Gastroesophageal sphincter (tissue), 4 donors: ENCODE measurements at regions not wholly inside any gene's neighbourhood (a gene's known extent, or its start where the extent isn't known, plus 50 kb on each side); places are given as distances from the start of the nearest gene placed in this dataset.

ENCODE experiments used
- ATAC-seq: fragments of 150-250 bp; one replicate; pipeline ENCODE4 v1.9.1; 2016; ENCODE audit warnings: mild to moderate bottlenecking, moderate library complexity
- H3K27ac ChIP-seq, 4 donors: fragments of 200-600 bp; sonication (generic) in 3 of 4; 1 replicate in 3 of 4; 2 replicates in 1 of 4; pipeline ENCODE4 v1.5.1; 2016 to 2019
- H3K27me3 ChIP-seq: fragments of 200-600 bp; sonication (generic); one replicate; pipeline ENCODE4 v1.5.1; 2019
- H3K36me3 ChIP-seq, 2 donors: fragments of 200-600 bp; sonication (generic); one replicate each; pipeline ENCODE4 v1.5.1; 2019; ENCODE audit warnings: control low read depth in 1 of 2
- H3K4me1 ChIP-seq, 3 donors: fragments of 200-600 bp; sonication (generic); 1 replicate in 2 of 3; 2 replicates in 1 of 3; pipeline ENCODE4 v1.5.1; 2016 to 2019; ENCODE audit warnings: control low read depth in 2 of 3
- H3K4me3 ChIP-seq, 2 donors: fragments of 200-600 bp; sonication (generic); one replicate each; pipeline ENCODE4 v1.5.1; 2019; ENCODE audit warnings: mild to moderate bottlenecking in 1 of 2, moderate library complexity in 1 of 2
- H3K9me3 ChIP-seq, 3 donors: fragments of 200-600 bp; sonication (generic); one replicate each; pipeline ENCODE4 v1.5.1; 2017 to 2019; ENCODE audit warnings: control low read depth in 2 of 3
- EP300 ChIP-seq: sonication (generic); formaldehyde crosslinking; IDR thresholded peaks from one replicate; pipeline ENCODE4 v1.6.1; 2017; ENCODE audit warnings: antibody characterized with exemption, mild to moderate bottlenecking
- POLR2A ChIP-seq, 2 donors: fragments of 450-650 bp; IDR thresholded peaks; one replicate each; pipeline ENCODE4 v1.6.1; 2017; ENCODE audit warnings: antibody characterized with exemption in 2 of 2, mild to moderate bottlenecking in 2 of 2, moderate library complexity in 1 of 2
- POLR2AphosphoS5 ChIP-seq: sonication (generic); formaldehyde crosslinking; IDR thresholded peaks from one replicate; pipeline ENCODE4 v1.6.1; 2017; ENCODE audit warnings: antibody characterized with exemption
- WGBS, 2 donors: methylation state at CpG; one replicate each; pipeline ENCODE4 v1.1.5; 2018; ENCODE audit warnings: low coverage in 1 of 2; 5-methylcytosine and 5-hydroxymethylcytosine counted together
- TF ChIP-seq, protein P1 (sequence below), 4 experiments: fragments of 200-600 bp in 2 of 4; fragments of 450-650 bp in 2 of 4; sonication (generic) in 1 of 4; IDR thresholded peaks; one replicate each; pipeline ENCODE4 v1.5.1; 2017 to 2019; ENCODE audit warnings: antibody characterized with exemption in 4 of 4, mild to moderate bottlenecking in 2 of 4, moderate library complexity in 2 of 4

GRCh38 chr12:77392467-77393088 is 327.2 kb upstream of the E2F7 start:
- Histone ChIP-seq H3K27me3 (no peaks in the 10 kb centered on the region), H3K27ac (no peak overlapping the region), H3K36me3 (no peaks in the 10 kb centered on the region), H3K4me3 (no peak overlapping the region), H3K4me1 (no peaks in the 10 kb centered on the region), H3K9me3 (no peaks in the 10 kb centered on the region)
- TF ChIP-seq POLR2AphosphoS5: no peak
- TF ChIP-seq, protein P1, sequence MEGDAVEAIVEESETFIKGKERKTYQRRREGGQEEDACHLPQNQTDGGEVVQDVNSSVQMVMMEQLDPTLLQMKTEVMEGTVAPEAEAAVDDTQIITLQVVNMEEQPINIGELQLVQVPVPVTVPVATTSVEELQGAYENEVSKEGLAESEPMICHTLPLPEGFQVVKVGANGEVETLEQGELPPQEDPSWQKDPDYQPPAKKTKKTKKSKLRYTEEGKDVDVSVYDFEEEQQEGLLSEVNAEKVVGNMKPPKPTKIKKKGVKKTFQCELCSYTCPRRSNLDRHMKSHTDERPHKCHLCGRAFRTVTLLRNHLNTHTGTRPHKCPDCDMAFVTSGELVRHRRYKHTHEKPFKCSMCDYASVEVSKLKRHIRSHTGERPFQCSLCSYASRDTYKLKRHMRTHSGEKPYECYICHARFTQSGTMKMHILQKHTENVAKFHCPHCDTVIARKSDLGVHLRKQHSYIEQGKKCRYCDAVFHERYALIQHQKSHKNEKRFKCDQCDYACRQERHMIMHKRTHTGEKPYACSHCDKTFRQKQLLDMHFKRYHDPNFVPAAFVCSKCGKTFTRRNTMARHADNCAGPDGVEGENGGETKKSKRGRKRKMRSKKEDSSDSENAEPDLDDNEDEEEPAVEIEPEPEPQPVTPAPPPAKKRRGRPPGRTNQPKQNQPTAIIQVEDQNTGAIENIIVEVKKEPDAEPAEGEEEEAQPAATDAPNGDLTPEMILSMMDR (IDR thresholded peaks at IDR 0.05): no peak
- TF ChIP-seq POLR2A (IDR thresholded peaks at IDR 0.05): no peak
- TF ChIP-seq EP300: no peak
- ATAC-seq: no peak
- 87 to 90% methylated on average over 10 of the region's 10 CpGs for WGBS, 2 donors

DNA sequence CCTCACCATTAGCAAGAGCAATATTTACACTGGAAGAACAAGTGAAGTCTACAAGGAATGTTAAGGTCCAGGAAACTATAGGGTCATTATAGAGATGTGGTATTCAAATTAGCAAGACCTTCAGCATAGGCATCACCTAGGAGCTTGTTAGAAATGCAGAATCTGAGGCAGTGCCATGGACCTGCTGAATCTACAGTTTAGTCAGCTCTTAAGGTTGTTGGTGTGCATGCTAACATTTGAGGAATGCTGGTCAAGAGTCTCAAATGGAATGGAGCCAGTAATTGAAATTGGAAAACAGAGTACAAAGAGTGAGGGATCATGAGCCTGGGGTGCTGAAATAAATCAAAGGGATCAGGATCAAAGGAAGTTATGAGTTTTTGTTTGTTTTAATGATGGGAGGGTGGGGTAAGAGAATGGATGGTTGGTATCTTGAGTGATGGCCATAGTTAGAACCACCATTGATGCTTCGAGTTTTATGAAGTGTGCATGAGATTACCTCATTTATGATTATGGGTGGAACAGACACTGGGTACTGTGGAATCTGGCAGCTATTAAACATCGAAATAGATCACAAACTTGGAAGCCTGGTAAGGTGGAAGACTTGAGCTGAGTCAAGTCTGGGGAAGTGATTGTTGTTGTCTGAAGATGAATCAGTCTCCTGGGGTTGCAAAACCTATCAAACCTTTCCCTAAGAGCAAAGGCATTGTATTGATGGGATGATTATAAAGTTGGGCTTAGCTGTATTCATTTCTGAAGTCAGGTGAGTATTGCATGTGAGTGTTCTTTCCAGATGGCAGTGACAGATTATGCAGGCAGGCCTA is 323.3 kb upstream of the E2F7 start:
- H3K9me3 ChIP-seq: no peaks in the 10 kb centered on the region
- H3K27me3 ChIP-seq: no peaks in the 10 kb centered on the region
- H3K36me3 ChIP-seq: no peaks in the 10 kb centered on the region
- no peaks in the 10 kb centered on the region for H3K4me1 ChIP-seq
- 80 to 87% methylated on average over 2 of the region's 2 CpGs for WGBS, 2 donors
- ATAC-seq: no peak
- no peak overlapping the region for H3K27ac ChIP-seq
- H3K4me3 ChIP-seq: no peak overlapping the region
- TF ChIP-seq EP300 (no peak), POLR2A (IDR thresholded peaks at IDR 0.05) (no peak), POLR2AphosphoS5 (no peak)
- TF ChIP-seq, protein P1 (IDR thresholded peaks at IDR 0.05): no peak

DNA sequence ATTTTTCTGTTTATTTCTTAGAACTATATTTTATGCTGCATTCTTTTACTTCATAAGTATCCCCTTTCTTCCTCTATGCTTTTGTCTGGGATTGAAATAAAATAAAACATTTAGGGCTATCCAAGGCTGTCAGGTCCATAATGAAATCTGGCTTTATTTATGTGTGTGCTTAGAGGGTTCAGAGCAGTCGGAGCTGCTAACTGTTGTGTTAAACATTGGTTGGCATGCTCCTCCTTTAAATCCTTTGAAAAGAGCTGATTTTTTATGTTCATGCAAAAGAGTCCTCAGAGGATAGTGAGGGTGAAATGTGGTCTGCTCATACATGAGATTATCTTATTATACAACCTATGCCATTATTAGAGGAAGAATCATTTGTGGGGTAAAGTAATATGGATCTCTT is 322.3 kb upstream of the E2F7 start:
- WGBS, 2 donors: 50 to 64% methylated on average over 1 of the region's 1 CpG
- no peaks in the 10 kb centered on the region for H3K9me3 ChIP-seq
- no peak overlapping the region for H3K4me3 ChIP-seq
- ATAC-seq: no peak
- no peaks in the 10 kb centered on the region for H3K36me3 ChIP-seq
- H3K27ac ChIP-seq: no peak overlapping the region
- H3K27me3 ChIP-seq: no peaks in the 10 kb centered on the region
- H3K4me1 ChIP-seq: no peaks in the 10 kb centered on the region
- no peak for TF ChIP-seq POLR2A (IDR thresholded peaks at IDR 0.05)
- TF ChIP-seq POLR2AphosphoS5: no peak
- no peak for TF ChIP-seq EP300
- TF ChIP-seq, protein P1 (IDR thresholded peaks at IDR 0.05): no peak

DNA sequence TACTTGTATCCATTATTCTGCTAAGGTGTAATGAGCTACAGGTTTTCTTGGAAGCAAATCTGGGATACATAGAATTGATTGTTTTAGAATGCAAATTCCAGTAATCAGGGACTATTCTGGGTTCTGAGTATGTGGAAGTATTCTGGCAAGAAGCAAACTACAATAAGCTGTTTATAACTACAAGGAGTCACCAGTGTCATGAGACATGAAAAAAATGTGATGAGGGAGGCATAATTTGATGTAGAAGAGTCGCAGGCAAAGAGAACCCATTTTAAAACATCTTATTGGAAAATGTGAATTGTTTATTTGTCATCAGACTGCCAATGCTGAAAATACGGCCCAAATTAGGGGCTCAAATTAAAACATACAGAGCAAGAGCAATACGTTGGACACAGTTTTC is 321.8 kb upstream of the E2F7 start:
- no peaks in the 10 kb centered on the region for H3K36me3 ChIP-seq
- no peaks in the 10 kb centered on the region for H3K9me3 ChIP-seq
- no peak for TF ChIP-seq POLR2A (IDR thresholded peaks at IDR 0.05)
- TF ChIP-seq, protein P1 (IDR thresholded peaks at IDR 0.05): no peak
- TF ChIP-seq EP300: no peak
- ATAC-seq: no peak
- no peaks in the 10 kb centered on the region for H3K4me1 ChIP-seq
- WGBS, 2 donors: 42 to 49% methylated on average over 3 of the region's 3 CpGs
- H3K4me3 ChIP-seq: no peak overlapping the region
- H3K27ac ChIP-seq: no peak overlapping the region
- no peaks in the 10 kb centered on the region for H3K27me3 ChIP-seq

DNA sequence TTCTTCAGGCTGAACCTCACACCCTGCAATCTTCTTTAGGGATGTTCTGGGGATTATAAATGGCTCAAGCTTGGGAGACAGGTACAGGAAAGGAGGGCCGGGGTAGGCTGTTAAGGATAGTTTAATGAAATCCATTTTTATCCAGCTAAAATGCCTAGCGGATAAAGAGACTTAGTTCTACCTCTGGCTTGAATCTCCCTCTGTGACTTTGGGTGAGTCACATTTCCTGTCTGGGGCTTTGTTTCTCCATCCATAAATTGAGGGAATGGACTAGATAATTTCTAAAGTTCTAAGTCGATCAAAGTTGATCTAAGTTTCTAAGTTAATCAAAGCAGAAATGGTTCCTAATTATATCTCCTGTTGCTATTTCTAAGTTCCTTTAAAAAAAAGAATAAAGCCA is 319.6 kb upstream of the E2F7 start:
- H3K4me1 ChIP-seq: no peaks in the 10 kb centered on the region
- H3K9me3 ChIP-seq: no peaks in the 10 kb centered on the region
- no peaks in the 10 kb centered on the region for H3K36me3 ChIP-seq
- H3K27ac ChIP-seq: no peak overlapping the region
- TF ChIP-seq POLR2A (IDR thresholded peaks at IDR 0.05) (no peak), POLR2AphosphoS5 (no peak)
- TF ChIP-seq, protein P1 (IDR thresholded peaks at IDR 0.05): no peak
- no peak for ATAC-seq
- 89 to 95% methylated on average over 2 to 3 of the region's 3 CpGs for WGBS, 2 donors
- H3K4me3 ChIP-seq: no peak overlapping the region
- H3K27me3 ChIP-seq: no peaks in the 10 kb centered on the region
